ENCODE measurements at regions not wholly inside any gene's neighbourhood (a gene's known extent, or its start where the extent isn't known, plus 50 kb on each side); places are given as distances from the start of the nearest gene placed in this dataset.

DNA sequence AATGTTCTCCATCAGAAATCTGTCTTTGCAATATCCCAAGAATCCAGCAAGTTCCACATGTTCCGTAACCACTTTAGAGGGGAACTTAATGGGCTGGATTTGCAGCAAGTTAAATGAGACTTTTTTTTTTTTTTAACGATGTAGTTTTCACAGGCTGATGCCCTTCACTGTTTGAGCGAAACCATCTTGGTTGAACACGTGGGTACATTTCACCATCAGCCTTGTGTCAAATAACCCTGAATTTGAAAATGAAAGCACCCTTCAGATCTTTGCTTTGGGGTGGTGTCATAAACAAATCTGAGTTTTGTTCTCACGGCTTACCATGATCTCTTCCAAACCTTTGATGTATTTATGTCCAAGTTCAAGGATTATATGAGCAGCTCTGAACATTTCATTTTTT lies 73.7 kb upstream of the EXOC2 start:
- peak; percentile 41 for DNase-seq (ENCODE audit: low spot score)

- DNase-seq (ENCODE audit: low spot score) = no peak
Observed at GRCh38 chr6:761997-762396, 69.1 kb upstream of the EXOC2 start.

- no peak for DNase-seq (ENCODE audit: low spot score)
Observed at GRCh38 chr6:760982-761955, 68.3 kb upstream of the EXOC2 start.

GRCh38 chr6:759729-760128 lies 66.8 kb upstream of the EXOC2 start:
- DNase-seq (ENCODE audit: low spot score) = no peak

GRCh38 chr6:756224-756623 lies 63.3 kb upstream of the EXOC2 start:
- DNase-seq (ENCODE audit: low spot score) = no peak

DNA sequence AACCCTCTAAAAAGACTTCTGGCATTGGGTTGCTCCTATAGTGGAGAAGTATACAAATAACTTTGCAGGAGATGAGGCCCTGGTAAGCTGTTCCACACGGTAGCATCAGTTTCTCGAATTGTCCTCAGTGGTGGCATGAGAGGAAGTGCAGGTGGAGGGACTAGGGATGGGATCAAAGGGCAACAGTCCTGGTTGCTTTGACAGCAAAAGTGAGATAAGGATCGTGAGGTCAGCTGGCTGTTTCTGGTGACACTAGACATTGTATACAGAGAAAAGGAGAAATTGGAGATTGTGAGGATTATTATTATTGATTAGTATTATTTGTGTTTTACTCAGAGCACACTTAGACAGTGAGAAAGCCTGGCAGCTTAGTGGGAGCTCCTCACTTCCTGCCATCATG lies 61.3 kb upstream of the EXOC2 start:
- no peak for DNase-seq (ENCODE audit: low spot score)

- DNase-seq (ENCODE audit: low spot score) = peak; percentile 47
Observed at GRCh38 chr6:753486-753885, 60.5 kb upstream of the EXOC2 start.

GRCh38 chr6:752438-752837 lies 59.5 kb upstream of the EXOC2 start:
- DNase-seq (ENCODE audit: low spot score) = no peak

DNA sequence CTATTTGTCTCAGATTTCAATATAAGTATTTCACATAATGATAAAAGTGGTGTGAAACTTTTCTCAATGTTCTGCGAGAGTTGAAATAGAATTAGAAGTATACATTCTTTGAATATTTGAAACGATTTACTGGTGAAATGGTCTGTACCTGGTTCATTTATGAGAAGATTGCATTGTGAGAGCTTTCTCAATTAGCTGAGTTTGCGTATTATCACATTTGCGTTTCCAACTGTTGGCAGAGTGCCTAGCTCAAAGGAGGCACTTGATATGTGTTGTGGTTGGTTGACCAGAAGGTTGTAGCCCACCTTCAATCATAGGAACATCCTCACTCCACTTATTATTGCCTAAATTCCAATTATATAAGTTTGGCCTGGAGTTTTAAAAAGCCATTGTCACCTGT lies 58.8 kb upstream of the EXOC2 start:
- DNase-seq (ENCODE audit: low spot score) = no peak

DNA sequence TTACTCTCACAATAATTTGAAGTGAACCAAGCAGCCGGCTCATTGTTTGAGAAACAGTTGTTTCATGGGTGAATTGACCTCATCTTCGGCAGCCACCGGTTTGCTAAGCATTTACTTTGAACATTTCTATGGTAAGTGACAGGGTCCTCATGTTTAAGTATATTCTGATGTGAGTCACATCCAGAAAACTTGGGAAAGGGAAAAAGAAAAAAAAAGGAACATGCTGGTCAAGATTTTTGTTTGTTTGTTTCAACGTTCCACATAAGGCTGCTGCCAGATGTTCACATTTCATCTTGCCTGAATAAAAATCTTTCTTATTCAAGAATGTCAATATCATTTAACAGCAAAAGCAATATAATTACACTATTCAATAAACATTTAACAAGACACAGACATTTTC lies 55.0 kb upstream of the EXOC2 start:
- no peak for DNase-seq (ENCODE audit: low spot score)

- DNase-seq (ENCODE audit: low spot score) = peak; percentile 30
Observed at GRCh38 chr6:747028-747427, 54.1 kb upstream of the EXOC2 start.

GRCh38 chr6:744666-745353 lies 51.9 kb upstream of the EXOC2 start:
- no peak for DNase-seq (ENCODE audit: low spot score)

DNA sequence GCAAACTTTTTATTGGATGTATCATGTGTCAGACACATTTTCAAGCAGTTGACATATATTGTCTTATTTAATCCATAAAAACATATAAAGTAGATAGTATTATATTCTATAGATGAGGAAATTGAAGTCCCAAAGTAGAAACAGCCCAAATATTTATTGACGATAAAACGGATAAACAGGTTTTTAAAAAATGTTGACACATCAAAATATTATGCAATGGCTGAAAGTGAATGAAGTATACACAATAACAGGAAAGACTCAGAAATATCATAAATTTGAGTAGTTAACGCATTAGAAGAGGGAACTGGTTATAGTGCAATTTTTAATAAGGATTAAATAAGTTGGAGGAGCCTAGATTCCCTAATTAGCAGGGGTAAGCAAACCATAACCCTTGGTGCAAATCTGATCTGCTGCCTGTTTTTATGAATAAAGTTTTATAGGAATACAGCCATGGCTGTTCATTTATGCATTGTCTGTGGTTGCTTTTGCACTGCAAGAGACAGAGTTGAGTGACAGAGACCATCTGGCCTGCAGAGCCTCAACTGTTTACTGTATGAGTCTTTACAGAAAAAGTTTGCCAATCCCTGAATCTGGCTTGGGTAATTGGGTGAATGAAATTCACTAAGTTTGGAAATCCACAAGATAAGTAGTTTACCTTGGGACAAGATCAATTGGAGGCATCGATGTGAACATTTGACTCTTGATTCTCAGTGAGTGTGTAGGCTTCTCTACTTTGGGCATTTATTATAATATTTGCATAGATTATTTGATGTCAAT lies 50.6 kb upstream of the EXOC2 start:
- DNase-seq (ENCODE audit: low spot score) = no peak

Data from AG08396 (cell line).